ENCODE measurements at regions not wholly inside any gene's neighbourhood (a gene's known extent, or its start where the extent isn't known, plus 50 kb on each side); places are given as distances from the start of the nearest gene placed in this dataset.

GRCh38 chr17:17413821-17414220, 63.0 kb upstream of the MED9 start:
- TF ChIP-seq CTCF (IDR thresholded peaks at IDR 0.05) (no peak), POLR2A (IDR thresholded peaks at IDR 0.05) (no peak)
